Progenitor cell of endocrine pancreas (in vitro differentiated cells): ENCODE measurements at regions not wholly inside any gene's neighbourhood (a gene's known extent, or its start where the extent isn't known, plus 50 kb on each side); places are given as distances from the start of the nearest gene placed in this dataset.
A peak's percentile ranks its signal among the peaks of the same experiment; 100 is the strongest.

Experiments used
- DNase-seq: peaks from one replicate; pipeline ENCODE4 v3.0.0; 2021; ENCODE audit warnings: low spot score; ENCODE audit not compliant: unreplicated experiment
- H3K27ac Mint-ChIP-seq: 2 replicates; pipeline ENCODE4 v1.8.0; 2021; ENCODE audit warnings: mild to moderate bottlenecking, moderate library complexity, mixed read lengths
- H3K27me3 Mint-ChIP-seq: 2 replicates; pipeline ENCODE4 v1.8.0; 2021; ENCODE audit warnings: mixed read lengths
- H3K36me3 Mint-ChIP-seq: 2 replicates; pipeline ENCODE4 v1.8.0; 2022; ENCODE audit warnings: mixed read lengths; ENCODE audit not compliant: insufficient read depth
- H3K4me1 Mint-ChIP-seq: 2 replicates; pipeline ENCODE4 v1.8.0; 2021; ENCODE audit warnings: low read depth, mixed read lengths
- H3K4me3 Mint-ChIP-seq: 2 replicates; pipeline ENCODE4 v1.8.0; 2021; ENCODE audit warnings: low read depth, mild to moderate bottlenecking, moderate library complexity, mixed read lengths
- H3K9me3 Mint-ChIP-seq: 2 replicates; pipeline ENCODE4 v1.8.0; 2021; ENCODE audit warnings: low read depth, mixed read lengths
- TF ChIP-seq, protein P1 (sequence below): fragments of 200-600 bp; sonication (generic); IDR thresholded peaks from one replicate; pipeline ENCODE4 v1.5.0; 2021; ENCODE audit warnings: antibody characterized with exemption, mild to moderate bottlenecking; ENCODE audit not compliant: unreplicated experiment

- Mint-ChIP-seq H3K4me3 (no peak overlapping the region), H3K4me1 (no peaks in the 10 kb centered on the region), H3K27me3 (no peaks in the 10 kb centered on the region), H3K27ac (no peak overlapping the region), H3K9me3 (no peaks in the 10 kb centered on the region), H3K36me3 (no peaks in the 10 kb centered on the region)
- TF ChIP-seq, protein P1, sequence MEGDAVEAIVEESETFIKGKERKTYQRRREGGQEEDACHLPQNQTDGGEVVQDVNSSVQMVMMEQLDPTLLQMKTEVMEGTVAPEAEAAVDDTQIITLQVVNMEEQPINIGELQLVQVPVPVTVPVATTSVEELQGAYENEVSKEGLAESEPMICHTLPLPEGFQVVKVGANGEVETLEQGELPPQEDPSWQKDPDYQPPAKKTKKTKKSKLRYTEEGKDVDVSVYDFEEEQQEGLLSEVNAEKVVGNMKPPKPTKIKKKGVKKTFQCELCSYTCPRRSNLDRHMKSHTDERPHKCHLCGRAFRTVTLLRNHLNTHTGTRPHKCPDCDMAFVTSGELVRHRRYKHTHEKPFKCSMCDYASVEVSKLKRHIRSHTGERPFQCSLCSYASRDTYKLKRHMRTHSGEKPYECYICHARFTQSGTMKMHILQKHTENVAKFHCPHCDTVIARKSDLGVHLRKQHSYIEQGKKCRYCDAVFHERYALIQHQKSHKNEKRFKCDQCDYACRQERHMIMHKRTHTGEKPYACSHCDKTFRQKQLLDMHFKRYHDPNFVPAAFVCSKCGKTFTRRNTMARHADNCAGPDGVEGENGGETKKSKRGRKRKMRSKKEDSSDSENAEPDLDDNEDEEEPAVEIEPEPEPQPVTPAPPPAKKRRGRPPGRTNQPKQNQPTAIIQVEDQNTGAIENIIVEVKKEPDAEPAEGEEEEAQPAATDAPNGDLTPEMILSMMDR = no peak
- no peak for DNase-seq
Observed at GRCh38 chr21:27220416-27220815, 253.5 kb upstream of the ADAMTS5 start.

GRCh38 chr21:27219068-27219467 is 252.2 kb upstream of the ADAMTS5 start:
- Mint-ChIP-seq H3K27ac (no peak overlapping the region), H3K4me1 (no peaks in the 10 kb centered on the region), H3K4me3 (no peak overlapping the region), H3K9me3 (no peaks in the 10 kb centered on the region), H3K27me3 (no peaks in the 10 kb centered on the region), H3K36me3 (no peaks in the 10 kb centered on the region)
- DNase-seq = no peak
- TF ChIP-seq, protein P1 = no peak

DNA sequence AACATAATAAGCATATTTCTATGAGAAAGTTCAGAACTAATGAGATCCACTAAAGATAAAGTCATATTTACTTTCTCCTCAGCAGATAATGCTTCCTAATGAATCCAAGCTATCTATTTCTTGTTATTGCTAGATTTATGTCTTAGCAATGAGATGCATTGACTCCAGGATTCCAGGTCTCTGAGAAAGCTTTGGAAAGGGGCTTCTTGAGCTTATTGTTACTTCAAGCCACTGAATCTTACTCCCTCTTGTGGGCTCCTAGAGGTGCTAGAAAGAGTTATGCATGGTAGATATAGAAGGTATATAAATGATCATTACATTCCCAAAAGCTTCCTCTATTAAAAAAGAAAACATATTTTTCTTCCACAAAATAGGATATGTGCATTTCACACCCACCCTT is 246.4 kb upstream of the ADAMTS5 start:
- no peak overlapping the region for H3K27ac Mint-ChIP-seq
- H3K27me3 Mint-ChIP-seq = no peaks in the 10 kb centered on the region
- peaks cover 5% of the 10 kb centered on the region for H3K9me3 Mint-ChIP-seq
- TF ChIP-seq, protein P1 = peak; percentile 28
- H3K4me3 Mint-ChIP-seq = no peak overlapping the region
- DNase-seq = no peak
- no peaks in the 10 kb centered on the region for H3K36me3 Mint-ChIP-seq
- H3K4me1 Mint-ChIP-seq = no peaks in the 10 kb centered on the region

DNA sequence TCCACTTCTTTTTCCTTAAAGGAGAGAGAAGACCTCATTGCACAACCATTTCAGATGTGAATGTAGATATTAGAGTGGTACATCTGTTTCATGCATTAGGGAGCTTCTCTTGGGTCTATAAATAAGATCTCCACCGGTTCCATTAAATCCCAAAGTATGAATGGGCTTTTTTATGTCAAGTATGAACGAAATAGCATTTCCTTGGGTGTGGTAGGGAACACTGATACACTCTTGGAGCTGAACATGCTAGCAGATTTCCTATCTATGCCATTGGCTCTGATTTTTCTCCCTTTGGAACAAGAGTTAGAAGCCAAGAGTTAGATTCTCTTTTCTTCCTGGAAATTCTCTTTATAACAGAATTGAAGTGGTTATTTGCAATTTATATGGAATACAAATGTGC is 245.6 kb upstream of the ADAMTS5 start:
- no peak for DNase-seq
- no peaks in the 10 kb centered on the region for H3K36me3 Mint-ChIP-seq
- no peaks in the 10 kb centered on the region for H3K4me1 Mint-ChIP-seq
- no peak overlapping the region for H3K27ac Mint-ChIP-seq
- no peak overlapping the region for H3K4me3 Mint-ChIP-seq
- no peaks in the 10 kb centered on the region for H3K27me3 Mint-ChIP-seq
- H3K9me3 Mint-ChIP-seq = peaks cover 8% of the 10 kb centered on the region
- TF ChIP-seq, protein P1 = no peak

DNA sequence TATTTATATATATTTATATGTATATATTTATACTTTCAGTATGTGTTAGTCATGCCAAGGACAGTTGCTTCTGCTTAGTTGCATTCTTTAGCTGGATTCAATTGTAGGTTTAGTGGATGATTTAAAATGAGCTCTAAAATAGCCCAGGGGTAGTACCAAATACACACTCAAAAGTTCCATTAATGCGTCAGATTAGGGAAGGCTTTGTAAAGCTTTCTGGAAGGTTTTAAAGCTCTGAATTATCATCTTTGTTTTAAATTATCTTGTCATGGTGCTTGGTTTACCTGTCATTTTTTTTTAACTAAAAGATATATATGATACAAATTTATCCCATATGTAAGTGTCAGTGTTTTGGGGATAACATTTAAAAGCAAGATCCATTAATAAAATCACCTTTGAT is 242.7 kb upstream of the ADAMTS5 start:
- Mint-ChIP-seq H3K27me3 (no peaks in the 10 kb centered on the region), H3K9me3 (peaks cover 8% of the 10 kb centered on the region), H3K36me3 (no peaks in the 10 kb centered on the region), H3K4me1 (no peaks in the 10 kb centered on the region), H3K27ac (no peak overlapping the region), H3K4me3 (no peak overlapping the region)
- no peak for DNase-seq
- TF ChIP-seq, protein P1 = no peak
